Neuron (in vitro differentiated cells): ENCODE measurements at regions not wholly inside any gene's neighbourhood (a gene's known extent, or its start where the extent isn't known, plus 50 kb on each side); places are given as distances from the start of the nearest gene placed in this dataset.

ENCODE experiments used
- H2AFZ ChIP-seq: one replicate; pipeline ENCODE4 v1.6.1; 2013; ENCODE audit warnings: low read depth, mild to moderate bottlenecking, inconsistent platforms, low read length, moderate library complexity
- H3K27me3 ChIP-seq: one replicate; pipeline ENCODE4 v1.6.1; 2013; ENCODE audit warnings: low read length; ENCODE audit not compliant: insufficient read depth
- H3K36me3 ChIP-seq: one replicate; pipeline ENCODE4 v1.6.1; 2013; ENCODE audit warnings: low read length; ENCODE audit not compliant: insufficient read depth
- H3K4me1 ChIP-seq: one replicate; pipeline ENCODE4 v1.6.1; 2013; ENCODE audit warnings: low read length; ENCODE audit not compliant: insufficient read depth
- H3K4me3 ChIP-seq: 2 replicates; pipeline ENCODE4 v1.5.1; 2013; ENCODE audit warnings: mild to moderate bottlenecking, low read length, moderate library complexity
- H3K9me3 ChIP-seq: one replicate; pipeline ENCODE4 v1.6.1; 2013; ENCODE audit warnings: low read length

DNA sequence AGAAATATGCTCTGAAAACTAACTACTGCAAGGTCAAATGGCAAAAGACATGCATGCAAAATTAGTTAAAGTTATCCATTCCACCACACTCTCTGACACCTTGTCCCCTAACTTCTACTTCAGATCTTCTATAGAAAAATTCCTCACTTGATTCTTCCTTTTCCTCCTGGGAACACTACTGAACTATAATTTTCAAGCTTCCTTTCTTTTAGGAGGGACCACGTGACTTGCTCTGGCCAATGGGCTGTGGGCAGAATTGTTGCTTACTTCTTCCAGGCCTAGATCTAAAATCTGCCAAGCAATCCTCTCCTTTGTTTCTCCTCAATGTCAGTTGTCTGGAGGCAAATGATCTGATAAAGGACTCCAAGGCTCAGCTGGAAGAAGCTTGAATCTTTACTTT is 441.0 kb downstream of the CDK5RAP2 start:
- H3K9me3 ChIP-seq: no peaks in the 10 kb centered on the region
- H3K4me3 ChIP-seq: no peak overlapping the region
- no peaks in the 10 kb centered on the region for H3K4me1 ChIP-seq
- no peaks in the 10 kb centered on the region for H3K27me3 ChIP-seq
- no peaks in the 10 kb centered on the region for H3K36me3 ChIP-seq
- H2AFZ ChIP-seq: no peak overlapping the region

DNA sequence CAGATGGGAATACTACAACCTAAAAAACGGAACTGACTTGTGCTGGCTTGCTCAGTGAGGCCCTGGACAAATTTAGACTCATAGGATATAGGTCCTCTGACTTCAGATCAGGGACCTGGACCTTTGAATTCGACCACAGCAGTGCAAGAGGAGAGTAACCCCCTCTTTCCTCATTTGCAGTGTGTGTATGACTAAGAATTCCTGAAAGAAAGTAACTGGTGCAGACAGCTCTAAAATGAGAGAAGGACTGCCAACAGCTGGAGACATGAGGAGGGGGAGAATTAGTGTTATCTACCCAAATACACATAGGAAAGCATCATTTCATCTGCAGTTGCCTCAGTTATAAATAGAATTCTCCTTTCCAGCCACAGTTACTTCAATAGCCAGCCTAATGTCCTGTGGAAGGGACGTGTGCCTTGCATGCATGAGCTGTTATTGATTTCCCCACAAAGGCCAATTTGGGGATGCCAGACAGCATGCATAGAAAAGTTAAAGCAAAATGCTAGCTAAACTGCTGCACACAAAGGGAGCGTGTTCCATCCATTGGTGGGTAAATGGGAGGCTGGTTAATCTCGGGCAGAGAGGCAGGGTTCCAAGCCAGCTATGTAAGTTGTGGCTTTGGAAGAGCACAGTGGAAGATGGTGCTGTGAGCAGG is 442.7 kb downstream of the CDK5RAP2 start:
- Histone ChIP-seq H3K4me3 (no peak overlapping the region), H2AFZ (no peak overlapping the region), H3K9me3 (no peaks in the 10 kb centered on the region), H3K36me3 (no peaks in the 10 kb centered on the region), H3K4me1 (no peaks in the 10 kb centered on the region), H3K27me3 (no peaks in the 10 kb centered on the region)

DNA sequence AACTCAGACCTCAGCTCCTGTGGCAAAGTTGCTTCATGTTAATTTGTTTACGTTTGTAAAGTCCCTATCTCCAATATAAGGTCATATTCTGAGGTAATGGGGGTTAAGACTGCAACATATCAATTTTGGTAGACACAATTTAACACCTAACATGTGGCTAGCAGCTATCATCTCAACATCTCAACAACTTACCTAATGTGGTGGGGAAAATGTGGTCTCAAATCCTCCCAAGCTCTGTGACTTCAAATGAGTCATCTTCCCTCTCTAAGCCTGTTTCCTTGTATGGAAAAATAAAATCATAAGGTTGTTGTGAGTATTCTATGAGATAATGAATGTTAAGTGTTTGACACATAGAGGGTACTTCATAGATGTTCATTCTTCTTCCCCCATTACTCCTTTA is 443.3 kb downstream of the CDK5RAP2 start:
- no peaks in the 10 kb centered on the region for H3K4me1 ChIP-seq
- no peaks in the 10 kb centered on the region for H3K9me3 ChIP-seq
- H3K4me3 ChIP-seq: no peak overlapping the region

DNA sequence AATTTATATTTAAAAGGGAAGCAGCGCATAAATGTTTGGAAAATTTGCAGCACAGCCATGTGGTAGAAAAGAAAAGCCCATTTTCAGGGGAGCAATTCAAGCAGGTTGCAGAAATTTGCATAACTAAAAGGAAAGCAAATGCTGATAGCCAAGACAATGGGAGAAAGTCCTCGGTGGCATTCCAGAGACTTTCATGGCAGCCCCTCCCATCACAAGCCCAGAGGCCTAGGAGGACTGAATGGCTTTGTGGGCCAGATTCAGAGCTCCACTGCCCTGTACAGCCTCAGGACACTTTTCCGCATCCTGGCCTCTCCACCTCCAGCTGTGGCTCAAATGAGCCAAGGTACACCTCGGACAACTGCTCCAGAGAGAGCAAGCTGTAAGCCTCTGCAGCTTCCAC is 462.9 kb downstream of the CDK5RAP2 start:
- Histone ChIP-seq H3K9me3 (no peaks in the 10 kb centered on the region), H3K27me3 (no peaks in the 10 kb centered on the region), H3K4me1 (no peaks in the 10 kb centered on the region), H3K4me3 (no peak overlapping the region), H2AFZ (no peak overlapping the region), H3K36me3 (no peaks in the 10 kb centered on the region)

More for the DNA sequence above, 443.3 kb downstream of the CDK5RAP2 start:
- Histone ChIP-seq H2AFZ (no peak overlapping the region), H3K27me3 (no peaks in the 10 kb centered on the region), H3K36me3 (no peaks in the 10 kb centered on the region)

DNA sequence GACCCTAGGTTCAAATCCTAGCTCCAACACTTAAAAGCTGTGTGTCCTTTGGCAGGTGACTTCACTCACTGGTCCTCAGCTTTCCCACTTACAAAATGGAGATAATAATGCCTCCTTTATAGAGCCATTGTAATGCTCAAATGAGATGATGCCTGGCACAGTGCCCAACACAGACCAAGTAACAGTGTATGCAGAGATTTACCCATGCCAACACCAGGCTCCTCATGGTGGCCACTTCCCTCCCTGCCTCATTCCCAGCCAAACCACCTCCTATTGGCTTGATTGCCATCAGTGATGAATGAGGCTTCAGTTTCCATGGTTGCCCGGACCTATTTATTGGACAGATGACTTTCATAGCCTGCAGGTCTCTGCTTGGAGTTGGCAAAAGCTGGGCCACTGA is 469.4 kb downstream of the CDK5RAP2 start:
- Histone ChIP-seq H3K4me3 (no peak overlapping the region), H2AFZ (no peak overlapping the region), H3K36me3 (no peaks in the 10 kb centered on the region), H3K9me3 (no peaks in the 10 kb centered on the region), H3K27me3 (no peaks in the 10 kb centered on the region), H3K4me1 (no peaks in the 10 kb centered on the region)

DNA sequence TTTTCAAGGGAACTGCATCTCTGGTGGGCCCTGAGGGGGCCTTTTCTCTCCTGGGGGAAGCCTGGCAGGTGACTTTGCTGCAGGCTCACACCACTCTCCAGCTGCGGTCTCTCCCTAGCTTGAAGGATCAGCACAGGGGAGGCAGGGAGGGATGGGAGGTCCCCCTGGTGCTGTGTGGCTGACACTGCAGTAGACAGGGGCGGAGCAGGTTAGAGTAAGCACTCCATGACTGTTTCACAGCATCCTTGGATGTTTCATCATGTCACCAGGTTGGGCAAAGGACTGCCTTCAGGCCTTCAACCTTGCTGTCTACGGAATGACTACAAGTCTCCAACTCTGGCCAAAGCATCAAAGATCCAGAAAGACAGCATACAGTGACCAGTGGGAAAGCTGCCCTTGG is 470.7 kb downstream of the CDK5RAP2 start:
- no peak overlapping the region for H3K4me3 ChIP-seq
- H2AFZ ChIP-seq: no peak overlapping the region
- H3K27me3 ChIP-seq: no peaks in the 10 kb centered on the region
- H3K9me3 ChIP-seq: no peaks in the 10 kb centered on the region
- no peaks in the 10 kb centered on the region for H3K36me3 ChIP-seq
- H3K4me1 ChIP-seq: no peaks in the 10 kb centered on the region

DNA sequence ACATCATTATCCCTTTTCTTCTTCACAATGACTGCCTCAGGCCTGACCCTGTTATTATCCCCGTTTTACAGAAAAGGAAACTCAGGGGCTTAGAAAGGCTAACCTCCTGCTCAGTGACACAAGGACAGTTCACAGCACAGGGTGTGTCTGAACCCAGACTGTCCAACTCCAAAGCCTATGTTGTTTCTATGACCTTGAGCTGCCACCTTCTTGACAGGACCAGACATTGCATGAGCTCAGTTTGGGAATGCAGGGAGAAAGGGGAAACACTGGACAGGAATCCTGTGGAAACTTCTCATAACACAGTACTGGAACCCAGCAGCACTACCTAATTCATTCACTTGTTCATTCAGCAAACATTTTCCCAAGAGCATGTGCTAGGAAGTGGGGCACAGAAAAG is 472.8 kb downstream of the CDK5RAP2 start:
- no peak overlapping the region for H2AFZ ChIP-seq
- H3K4me1 ChIP-seq: no peaks in the 10 kb centered on the region
- H3K4me3 ChIP-seq: no peak overlapping the region
- no peaks in the 10 kb centered on the region for H3K27me3 ChIP-seq
- no peaks in the 10 kb centered on the region for H3K36me3 ChIP-seq
- H3K9me3 ChIP-seq: no peaks in the 10 kb centered on the region

DNA sequence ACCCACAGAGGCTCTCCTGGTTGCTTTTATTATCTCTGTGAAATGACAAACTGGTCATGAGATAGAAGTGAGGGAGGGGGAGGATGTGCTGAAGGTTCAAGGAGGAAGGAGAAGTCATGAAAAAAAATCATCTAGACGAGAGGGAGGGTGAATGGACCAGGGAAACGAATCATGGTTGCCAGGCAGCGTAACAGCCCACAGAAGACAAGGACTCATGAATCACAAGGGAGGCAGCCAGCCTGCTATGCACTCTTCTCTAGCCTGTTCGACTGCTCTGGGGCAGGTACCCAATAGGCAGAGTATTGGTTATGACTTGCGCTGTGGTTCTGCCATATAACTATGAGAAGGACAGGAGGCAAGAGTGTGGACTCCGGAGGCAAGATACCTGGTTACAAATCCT is 475.2 kb downstream of the CDK5RAP2 start:
- Histone ChIP-seq H3K9me3 (no peaks in the 10 kb centered on the region), H3K36me3 (no peaks in the 10 kb centered on the region), H3K4me1 (no peaks in the 10 kb centered on the region), H3K4me3 (no peak overlapping the region), H2AFZ (no peak overlapping the region), H3K27me3 (no peaks in the 10 kb centered on the region)

DNA sequence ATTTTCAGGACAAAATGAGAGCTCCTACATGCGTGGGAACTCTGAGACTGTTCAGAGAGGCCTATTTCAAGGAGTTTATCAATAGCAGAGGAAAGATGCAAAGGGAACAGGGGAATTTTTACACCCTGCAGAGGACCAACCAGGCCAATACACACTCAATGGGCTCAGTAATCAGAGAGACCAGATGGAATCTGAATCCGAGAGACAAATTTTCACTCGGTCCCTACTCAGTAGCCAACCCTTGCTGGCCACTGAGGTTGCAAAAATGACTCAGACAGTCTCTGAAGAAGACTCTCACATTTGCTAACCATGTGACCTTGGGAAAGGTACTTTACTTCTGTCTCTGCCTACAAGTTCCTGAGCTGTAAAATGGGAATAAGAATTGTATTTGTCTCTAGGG is 479.4 kb downstream of the CDK5RAP2 start:
- Histone ChIP-seq H3K9me3 (no peaks in the 10 kb centered on the region), H3K4me1 (no peaks in the 10 kb centered on the region), H3K27me3 (no peaks in the 10 kb centered on the region), H3K4me3 (no peak overlapping the region), H3K36me3 (no peaks in the 10 kb centered on the region), H2AFZ (no peak overlapping the region)

DNA sequence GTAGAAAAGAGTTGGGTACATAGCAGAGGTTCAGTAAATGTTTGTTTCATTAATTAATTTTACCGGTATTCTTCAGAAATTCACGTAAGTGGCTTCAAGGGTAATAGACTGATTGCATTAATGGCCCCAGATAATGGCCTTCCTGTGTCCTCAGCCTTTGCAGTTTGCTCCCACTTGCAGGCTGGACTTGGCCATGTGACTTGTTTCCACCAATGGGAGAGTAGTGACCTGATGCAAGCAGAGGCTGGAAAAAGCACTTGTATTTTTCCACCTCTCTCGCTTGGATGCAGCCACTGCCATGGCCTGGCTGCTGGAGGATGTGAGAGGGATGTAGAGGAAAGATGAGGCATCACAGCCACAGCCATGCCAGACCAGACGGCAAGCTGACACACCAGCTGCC is 480.9 kb downstream of the CDK5RAP2 start:
- Histone ChIP-seq H2AFZ (no peak overlapping the region), H3K36me3 (no peaks in the 10 kb centered on the region), H3K27me3 (no peaks in the 10 kb centered on the region), H3K9me3 (no peaks in the 10 kb centered on the region), H3K4me1 (no peaks in the 10 kb centered on the region), H3K4me3 (no peak overlapping the region)

DNA sequence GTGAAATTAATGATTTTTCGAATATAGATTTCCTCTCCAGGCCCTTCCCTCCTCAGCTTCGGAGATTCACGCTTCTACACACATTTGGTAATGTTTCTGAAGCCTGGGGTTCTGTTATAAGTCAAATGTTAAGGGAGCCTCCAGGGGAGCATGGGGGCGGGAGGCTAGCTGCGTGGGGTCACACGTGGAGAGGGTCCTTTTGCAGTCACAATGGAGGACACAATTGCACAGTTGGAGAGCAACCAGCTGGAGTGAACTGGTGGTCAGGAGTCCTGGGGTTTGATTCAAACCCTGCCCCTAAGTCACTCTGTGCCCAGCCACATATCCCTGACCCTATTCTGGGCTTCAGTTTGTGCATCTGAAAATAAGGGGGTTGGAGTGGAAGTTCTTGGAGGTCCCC is 481.4 kb downstream of the CDK5RAP2 start:
- Histone ChIP-seq H3K4me3 (no peak overlapping the region), H3K9me3 (no peaks in the 10 kb centered on the region), H3K27me3 (no peaks in the 10 kb centered on the region), H2AFZ (no peak overlapping the region), H3K36me3 (no peaks in the 10 kb centered on the region), H3K4me1 (no peaks in the 10 kb centered on the region)

DNA sequence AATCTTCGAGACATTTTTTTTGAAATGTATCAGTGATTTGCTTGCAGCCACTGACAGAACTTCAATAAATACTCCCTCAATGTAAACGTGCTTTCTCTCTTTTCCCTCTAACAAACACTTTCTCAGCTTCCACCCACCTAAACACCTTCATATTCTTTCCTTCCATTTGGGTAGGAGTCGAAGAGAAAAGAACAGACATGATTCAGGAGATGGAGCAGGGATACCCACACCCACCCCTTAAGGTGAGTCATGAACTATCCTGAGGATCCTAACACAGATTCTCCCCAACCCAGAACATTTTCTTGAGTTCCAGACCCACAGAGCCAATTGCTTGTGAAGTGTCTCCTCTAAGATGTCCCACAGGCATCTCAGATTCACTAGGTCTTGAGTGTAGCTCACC is 488.8 kb downstream of the CDK5RAP2 start:
- Histone ChIP-seq H3K4me1 (no peaks in the 10 kb centered on the region), H3K27me3 (no peaks in the 10 kb centered on the region), H3K4me3 (no peak overlapping the region), H3K36me3 (no peaks in the 10 kb centered on the region), H3K9me3 (no peaks in the 10 kb centered on the region), H2AFZ (no peak overlapping the region)

DNA sequence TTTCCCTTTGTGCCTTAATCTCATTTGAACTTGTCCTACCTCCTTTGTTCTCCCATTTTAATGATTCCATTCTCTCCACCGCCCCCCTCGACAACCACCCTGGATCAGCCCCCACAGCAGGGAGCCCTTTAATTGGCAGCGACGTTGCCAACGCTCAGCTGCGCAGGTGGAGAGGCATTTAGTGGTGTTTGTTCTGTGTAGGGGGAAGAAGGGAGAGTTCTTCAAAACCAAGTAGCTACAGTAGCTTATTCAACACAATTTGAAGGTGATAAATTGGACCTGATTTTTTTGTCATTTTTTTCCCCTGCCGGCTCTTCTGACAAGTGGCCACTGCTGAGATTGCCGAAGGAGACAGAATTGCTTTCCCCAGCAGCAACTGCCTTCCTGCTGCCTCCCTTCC is 499.1 kb downstream of the CDK5RAP2 start:
- Histone ChIP-seq H2AFZ (no peak overlapping the region), H3K9me3 (no peaks in the 10 kb centered on the region), H3K4me3 (no peak overlapping the region), H3K4me1 (no peaks in the 10 kb centered on the region), H3K36me3 (no peaks in the 10 kb centered on the region), H3K27me3 (no peaks in the 10 kb centered on the region)

DNA sequence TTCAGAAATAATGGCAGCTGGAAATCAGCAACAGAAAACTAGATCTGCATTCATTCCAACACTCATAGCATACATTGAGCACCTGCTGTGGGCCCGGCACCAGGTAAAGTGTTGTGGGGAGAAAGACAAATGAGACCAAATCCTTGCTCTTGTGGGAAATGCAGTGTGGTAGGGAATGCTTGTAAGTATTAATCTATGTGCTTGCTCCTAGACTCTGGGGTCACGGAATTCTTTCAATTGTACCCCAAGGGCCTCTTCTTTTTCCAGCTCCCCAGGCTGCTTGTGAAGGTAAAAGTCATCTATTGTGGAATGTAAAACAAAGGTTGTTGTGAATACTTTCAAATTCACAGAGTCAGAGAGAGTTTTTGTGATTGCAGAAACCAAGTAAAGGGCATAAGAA is 501.9 kb downstream of the CDK5RAP2 start:
- H3K4me1 ChIP-seq: no peaks in the 10 kb centered on the region
- H3K36me3 ChIP-seq: no peaks in the 10 kb centered on the region
- no peaks in the 10 kb centered on the region for H3K27me3 ChIP-seq
- H3K9me3 ChIP-seq: no peaks in the 10 kb centered on the region
- no peak overlapping the region for H2AFZ ChIP-seq
- no peak overlapping the region for H3K4me3 ChIP-seq
